Astrocyte of the cerebellum (primary cell): ENCODE measurements at regions not wholly inside any gene's neighbourhood (a gene's known extent, or its start where the extent isn't known, plus 50 kb on each side); places are given as distances from the start of the nearest gene placed in this dataset.
"Not testable (repeated sequence)": the region's sequence is repeated elsewhere in the genome, so short reads cannot be mapped to it uniquely, and the experiment has no call there.

Source experiments
- DNase-seq: peaks from one replicate; pipeline ENCODE4 v3.0.0-alpha.2; 2011; ENCODE audit warnings: low read depth
- H3K4me3 ChIP-seq: 2 replicates; pipeline ENCODE4 v1.5.1; 2011; ENCODE audit warnings: mild to moderate bottlenecking, low read depth, low read length, moderate library complexity
- in situ Hi-C: cut with HindIII; loops from 2 replicates; pipeline ENCODE4 v1.10.0; 2017; ENCODE audit warnings: low sequenced_read_pairs
- TF ChIP-seq, protein P1 (sequence below): IDR thresholded peaks from 2 replicates; pipeline ENCODE4 v1.5.1; 2012; ENCODE audit warnings: low read length, low read depth, moderate library complexity, mild to moderate bottlenecking; ENCODE audit errors: missing control alignments

DNA sequence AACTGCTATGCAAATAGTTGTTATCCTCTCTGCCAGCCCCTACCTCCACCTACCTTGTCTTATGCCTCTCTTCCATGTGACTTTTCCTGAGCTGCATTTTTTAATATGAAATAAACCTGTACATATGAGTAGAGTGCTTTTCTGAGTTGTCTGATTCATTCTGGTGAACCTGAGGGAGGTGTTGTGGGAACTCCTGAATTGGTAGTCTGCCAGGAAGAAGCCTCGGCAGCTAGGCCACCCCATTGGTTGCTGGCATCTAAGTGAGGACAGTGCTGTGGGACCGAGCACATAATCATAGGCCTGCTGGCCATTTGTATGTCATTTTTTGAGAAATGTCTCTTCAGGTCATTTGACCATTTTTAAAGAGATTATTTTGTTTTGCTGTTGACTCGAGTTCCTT is 1146.8 kb downstream of the UQCRFS1 start:
- H3K4me3 ChIP-seq = no peak overlapping the region
- no peak for DNase-seq
- TF ChIP-seq, protein P1, sequence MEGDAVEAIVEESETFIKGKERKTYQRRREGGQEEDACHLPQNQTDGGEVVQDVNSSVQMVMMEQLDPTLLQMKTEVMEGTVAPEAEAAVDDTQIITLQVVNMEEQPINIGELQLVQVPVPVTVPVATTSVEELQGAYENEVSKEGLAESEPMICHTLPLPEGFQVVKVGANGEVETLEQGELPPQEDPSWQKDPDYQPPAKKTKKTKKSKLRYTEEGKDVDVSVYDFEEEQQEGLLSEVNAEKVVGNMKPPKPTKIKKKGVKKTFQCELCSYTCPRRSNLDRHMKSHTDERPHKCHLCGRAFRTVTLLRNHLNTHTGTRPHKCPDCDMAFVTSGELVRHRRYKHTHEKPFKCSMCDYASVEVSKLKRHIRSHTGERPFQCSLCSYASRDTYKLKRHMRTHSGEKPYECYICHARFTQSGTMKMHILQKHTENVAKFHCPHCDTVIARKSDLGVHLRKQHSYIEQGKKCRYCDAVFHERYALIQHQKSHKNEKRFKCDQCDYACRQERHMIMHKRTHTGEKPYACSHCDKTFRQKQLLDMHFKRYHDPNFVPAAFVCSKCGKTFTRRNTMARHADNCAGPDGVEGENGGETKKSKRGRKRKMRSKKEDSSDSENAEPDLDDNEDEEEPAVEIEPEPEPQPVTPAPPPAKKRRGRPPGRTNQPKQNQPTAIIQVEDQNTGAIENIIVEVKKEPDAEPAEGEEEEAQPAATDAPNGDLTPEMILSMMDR = no peak
- in situ Hi-C loops = no loop called here

DNA sequence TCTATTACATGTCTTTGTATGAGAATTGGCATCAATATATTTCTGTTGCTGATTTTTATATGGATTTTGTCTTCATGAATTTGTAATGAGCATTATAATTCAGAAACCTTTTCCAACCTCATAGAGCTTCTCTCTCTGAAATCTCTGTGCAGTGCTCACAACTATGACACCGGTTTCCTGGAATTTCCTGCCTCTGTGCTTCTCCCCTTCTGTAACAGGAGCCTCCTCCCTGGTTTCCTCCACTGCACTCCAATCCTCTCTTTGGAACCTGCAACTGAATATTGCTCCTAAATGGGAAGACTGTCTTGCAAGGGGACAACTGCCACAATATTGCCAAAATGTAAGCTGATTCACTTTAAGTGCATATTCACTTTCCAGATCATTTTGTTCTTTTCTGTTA is 1147.9 kb downstream of the UQCRFS1 start:
- in situ Hi-C loops = no loop called here
- H3K4me3 ChIP-seq = no peak overlapping the region
- no peak for DNase-seq
- TF ChIP-seq, protein P1 = no peak

DNA sequence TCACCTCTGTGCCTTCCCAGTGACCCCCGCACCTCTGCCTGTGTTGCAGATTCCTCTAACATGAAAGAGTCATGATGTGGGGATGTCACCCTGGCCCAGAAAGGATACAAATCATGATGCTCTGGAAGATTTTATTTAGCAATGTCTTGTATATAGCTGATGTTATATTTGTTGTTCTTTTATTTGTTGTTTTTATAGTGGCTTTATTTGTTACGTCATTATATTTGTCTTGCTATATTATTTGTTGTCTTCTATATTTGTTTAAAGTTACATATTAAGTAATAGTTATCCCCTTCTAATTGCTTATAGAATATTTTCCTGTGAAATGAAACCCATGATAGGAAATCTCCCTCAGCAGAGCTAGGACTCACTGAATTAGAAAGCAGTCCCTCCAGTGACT is 1149.2 kb downstream of the UQCRFS1 start:
- TF ChIP-seq, protein P1 = no peak
- DNase-seq = no peak
- H3K4me3 ChIP-seq = no peak overlapping the region
- in situ Hi-C loops = no loop called here

DNA sequence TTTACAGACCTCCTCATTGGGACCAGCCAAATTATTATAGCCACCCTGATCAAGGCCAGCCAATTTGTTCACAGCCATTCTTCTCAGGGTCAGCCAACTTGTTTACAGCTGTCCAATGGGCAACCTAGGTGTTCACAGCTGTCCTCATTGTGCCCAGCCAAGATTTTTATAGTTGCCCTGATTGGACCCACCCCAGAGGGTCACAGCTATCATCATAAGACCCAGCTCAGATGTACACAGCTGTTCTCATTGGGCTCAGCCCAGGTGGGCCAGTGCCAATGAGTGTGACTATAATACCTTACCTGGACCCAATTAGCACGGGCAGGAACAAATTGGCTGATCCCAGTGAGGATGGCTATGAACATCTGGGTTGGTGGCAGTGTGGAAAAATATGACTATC is 1151.8 kb downstream of the UQCRFS1 start:
- in situ Hi-C loops = no loop called here
- DNase-seq = no peak
- no peak overlapping the region for H3K4me3 ChIP-seq
- TF ChIP-seq, protein P1 = no peak

DNA sequence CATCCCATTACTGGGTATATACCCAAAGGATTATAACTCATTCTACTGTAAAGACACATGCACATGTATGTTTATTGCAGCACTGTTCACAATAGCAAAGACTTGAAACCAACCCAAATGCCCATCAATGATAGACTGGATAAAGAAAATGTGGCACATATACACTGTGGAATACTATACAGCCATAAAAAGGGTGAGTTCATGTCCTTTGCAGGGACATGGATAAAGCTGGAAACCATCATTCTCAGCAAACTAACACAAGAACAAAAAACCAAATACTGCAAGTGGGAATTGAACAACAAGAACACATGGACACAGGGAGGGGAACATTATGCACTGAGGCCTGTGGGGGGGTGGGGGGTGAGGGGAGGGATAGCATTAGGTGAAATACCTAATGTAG is 1155.9 kb downstream of the UQCRFS1 start:
- DNase-seq, H3K4me3 ChIP-seq, in situ Hi-C loops: not testable (repeated sequence)

DNA sequence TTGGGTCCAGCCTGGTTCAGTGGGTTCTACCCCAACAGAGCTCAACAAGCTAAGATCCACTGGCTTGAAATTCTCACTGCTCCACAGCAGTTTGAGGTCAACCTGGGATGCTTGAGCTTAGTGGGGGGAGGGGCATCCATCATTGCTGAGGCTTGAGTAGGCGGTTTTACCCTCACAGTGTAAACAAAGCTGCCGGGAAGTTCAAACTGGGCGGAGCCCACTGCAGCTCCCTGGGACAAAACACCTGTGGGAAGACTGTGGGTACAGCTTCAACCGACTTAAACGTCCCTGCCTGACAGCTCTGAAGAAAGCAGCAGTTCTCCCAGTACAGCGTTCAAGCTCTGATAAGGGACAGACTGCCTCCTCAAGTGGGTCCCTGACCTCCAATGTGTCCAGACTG is 1161.9 kb downstream of the UQCRFS1 start:
- in situ Hi-C loops = no loop called here
- TF ChIP-seq, protein P1 = no peak
- H3K4me3 ChIP-seq = no peak overlapping the region
- DNase-seq = no peak

DNA sequence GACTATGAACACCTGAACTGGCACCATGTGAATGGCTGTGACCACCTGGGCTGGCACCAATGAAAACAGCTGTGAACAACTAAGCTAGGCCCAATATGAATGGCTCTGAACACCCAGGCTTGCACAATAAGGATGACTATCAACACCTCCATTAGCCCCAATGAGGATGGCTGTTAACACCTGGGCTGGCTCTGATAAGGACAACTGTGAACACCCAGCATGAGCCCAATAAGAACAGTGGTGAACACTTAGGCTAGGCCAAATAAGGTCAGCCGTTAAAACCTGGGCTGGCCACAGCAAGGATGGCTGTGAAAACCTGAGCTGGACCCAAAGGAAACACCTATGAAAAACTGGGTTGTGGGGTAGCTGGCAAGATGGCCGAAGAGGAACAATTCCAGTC is 1163.1 kb downstream of the UQCRFS1 start:
- TF ChIP-seq, protein P1 = no peak
- H3K4me3 ChIP-seq = no peak overlapping the region
- in situ Hi-C loops = no loop called here
- no peak for DNase-seq
